A673 (cell line): ENCODE measurements at regions not wholly inside any gene's neighbourhood (a gene's known extent, or its start where the extent isn't known, plus 50 kb on each side); places are given as distances from the start of the nearest gene placed in this dataset.

Source experiments
- BruUV-seq: library from RNA; stranded (reverse); fragments of 400-500 nt; replicated peaks from 2 replicates; lab custom pipeline; 2021; lab: Mats Ljungman, UMichigan
- CTCF ChIA-PET: fragments of 300-600 bp; sonication (Branson Sonifier 250); formaldehyde crosslinking; loops from one replicate; lab custom pipeline; 2022; ENCODE audit warnings: antibody characterized with exemption; lab: Charles Lee
- POLR2A ChIA-PET: fragments of 300-600 bp; sonication (Branson Sonifier 250); formaldehyde crosslinking; loops from one replicate; lab custom pipeline; 2022; ENCODE audit warnings: antibody characterized with exemption; ENCODE audit not compliant: low non-redundant PET; lab: Charles Lee
- DNase-seq: peaks from one replicate; pipeline ENCODE4 v3.0.0-alpha.2; 2015; ENCODE audit warnings: low spot score
- H3K27ac ChIP-seq: fragments of 200-600 bp; sonication (generic); 2 replicates; pipeline ENCODE4 v1.5.1; 2016; ENCODE audit warnings: mixed run types, low read depth, mild to moderate bottlenecking, mixed read lengths, antibody characterized with exemption, low read length; ENCODE audit not compliant: poor library complexity, severe bottlenecking
- H3K27me3 ChIP-seq: fragments of 200-600 bp; sonication (generic); replicated peaks from 2 replicates; pipeline ENCODE4 v1.6.1; 2017; ENCODE audit warnings: mixed run types, low read depth, mild to moderate bottlenecking, mixed read lengths, antibody characterized with exemption, low read length; ENCODE audit not compliant: insufficient read depth, poor library complexity
- H3K36me3 ChIP-seq: fragments of 200-600 bp; sonication (generic); 2 replicates; pipeline ENCODE4 v1.6.1; 2016; ENCODE audit warnings: mixed run types, mild to moderate bottlenecking, mixed read lengths, antibody characterized with exemption, low read length; ENCODE audit not compliant: insufficient read depth, poor library complexity, severe bottlenecking
- H3K4me1 ChIP-seq: fragments of 200-600 bp; sonication (generic); 2 replicates; pipeline ENCODE4 v1.6.1; 2017; ENCODE audit warnings: mixed run types, mild to moderate bottlenecking, mixed read lengths, antibody characterized with exemption, low read length; ENCODE audit not compliant: insufficient read depth, poor library complexity, severe bottlenecking
- H3K4me3 ChIP-seq: fragments of 200-600 bp; sonication (generic); 2 replicates; pipeline ENCODE4 v1.5.1; 2016; ENCODE audit warnings: low read depth, mixed run types, mild to moderate bottlenecking, mixed read lengths, low read length; ENCODE audit not compliant: poor library complexity, severe bottlenecking
- H3K9me3 ChIP-seq: fragments of 200-600 bp; sonication (generic); 2 replicates; pipeline ENCODE4 v1.6.1; 2016; ENCODE audit warnings: mixed run types, low read depth, mild to moderate bottlenecking, mixed read lengths, antibody characterized with exemption, low read length; ENCODE audit not compliant: poor library complexity, severe bottlenecking
- EZH2 ChIP-seq: fragments of 200-600 bp; sonication (generic); IDR thresholded peaks from 2 replicates; pipeline ENCODE4 v1.6.1; 2017; ENCODE audit warnings: borderline replicate concordance, low read depth, mild to moderate bottlenecking, mixed read lengths, antibody characterized with exemption, low read length; ENCODE audit not compliant: poor library complexity, severe bottlenecking
- intact Hi-C: fragments of 100-400 bp; cut with micrococcal nuclease; formaldehyde crosslinking; loops from one replicate; pipeline ENCODE4 v1.10.0; 2022; ENCODE audit not compliant: unreplicated experiment
- TF ChIP-seq, protein P1 (sequence below): fragments of 300-800, 200-600 bp; sonication (generic); conservative IDR thresholded peaks from 2 replicates; pipeline ENCODE4 v1.5.1; 2017; ENCODE audit warnings: low read depth, mild to moderate bottlenecking, antibody characterized with exemption, low read length, moderate library complexity, mixed read lengths

DNA sequence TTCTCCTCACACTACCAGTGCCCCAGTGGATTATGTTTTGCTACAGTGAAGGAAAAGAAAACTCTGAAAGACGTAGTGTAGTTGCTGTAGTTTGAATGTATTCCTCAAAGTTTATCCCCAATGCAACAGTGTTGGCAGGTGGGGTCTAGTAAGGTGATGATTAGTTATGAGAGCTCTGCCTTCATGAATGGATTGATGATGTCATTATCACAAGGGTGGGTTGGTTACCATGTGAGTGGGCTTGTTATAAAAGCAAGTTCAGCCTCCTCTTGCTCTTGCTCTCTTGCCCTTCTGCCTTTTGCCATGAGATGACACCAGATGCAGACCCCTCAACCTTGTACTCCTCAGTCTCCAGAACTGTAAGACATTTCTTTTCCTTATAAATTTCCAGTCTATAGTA, 244.7 kb upstream of the RSPO3 start:
- no TSS peak for BruUV-seq
- DNase-seq = no peak
- Histone ChIP-seq H3K36me3 (no peaks in the 10 kb centered on the region), H3K9me3 (no peaks in the 10 kb centered on the region), H3K27ac (no peak overlapping the region), H3K4me3 (no peak overlapping the region), H3K4me1 (no peaks in the 10 kb centered on the region), H3K27me3 (no peaks in the 10 kb centered on the region)
- TF ChIP-seq EZH2 = no peak
- TF ChIP-seq, protein P1, sequence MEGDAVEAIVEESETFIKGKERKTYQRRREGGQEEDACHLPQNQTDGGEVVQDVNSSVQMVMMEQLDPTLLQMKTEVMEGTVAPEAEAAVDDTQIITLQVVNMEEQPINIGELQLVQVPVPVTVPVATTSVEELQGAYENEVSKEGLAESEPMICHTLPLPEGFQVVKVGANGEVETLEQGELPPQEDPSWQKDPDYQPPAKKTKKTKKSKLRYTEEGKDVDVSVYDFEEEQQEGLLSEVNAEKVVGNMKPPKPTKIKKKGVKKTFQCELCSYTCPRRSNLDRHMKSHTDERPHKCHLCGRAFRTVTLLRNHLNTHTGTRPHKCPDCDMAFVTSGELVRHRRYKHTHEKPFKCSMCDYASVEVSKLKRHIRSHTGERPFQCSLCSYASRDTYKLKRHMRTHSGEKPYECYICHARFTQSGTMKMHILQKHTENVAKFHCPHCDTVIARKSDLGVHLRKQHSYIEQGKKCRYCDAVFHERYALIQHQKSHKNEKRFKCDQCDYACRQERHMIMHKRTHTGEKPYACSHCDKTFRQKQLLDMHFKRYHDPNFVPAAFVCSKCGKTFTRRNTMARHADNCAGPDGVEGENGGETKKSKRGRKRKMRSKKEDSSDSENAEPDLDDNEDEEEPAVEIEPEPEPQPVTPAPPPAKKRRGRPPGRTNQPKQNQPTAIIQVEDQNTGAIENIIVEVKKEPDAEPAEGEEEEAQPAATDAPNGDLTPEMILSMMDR = no peak
- intact Hi-C loops = no loop called here
- ChIA-PET CTCF (no interaction called here), POLR2A (no interaction called here)

DNA sequence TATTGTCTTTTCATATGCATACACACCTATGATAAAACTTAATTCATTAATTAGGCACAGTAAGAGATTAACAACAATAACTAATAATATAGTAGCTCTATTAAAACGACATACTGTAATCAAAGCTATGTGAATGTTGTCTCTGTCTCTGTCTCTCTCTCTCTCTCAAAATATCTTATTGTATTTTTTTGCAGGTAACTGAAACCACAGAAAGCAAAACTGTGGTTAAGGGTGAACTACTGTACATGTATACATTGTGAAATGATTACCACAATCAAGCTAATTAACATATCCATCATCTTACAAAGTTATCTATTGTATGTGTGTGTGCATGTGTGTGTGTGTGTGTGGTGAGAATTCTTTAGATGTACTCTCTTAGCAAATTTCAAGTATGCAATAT, 242.0 kb upstream of the RSPO3 start:
- intact Hi-C loops = no loop called here
- Histone ChIP-seq H3K9me3 (no peaks in the 10 kb centered on the region), H3K36me3 (no peaks in the 10 kb centered on the region), H3K27ac (no peak overlapping the region), H3K27me3 (no peaks in the 10 kb centered on the region), H3K4me1 (peaks cover 5% of the 10 kb centered on the region), H3K4me3 (no peak overlapping the region)
- ChIA-PET POLR2A (no interaction called here), CTCF (no interaction called here)
- BruUV-seq = no TSS peak
- DNase-seq = no peak
- TF ChIP-seq EZH2 = no peak
- TF ChIP-seq, protein P1 = no peak

DNA sequence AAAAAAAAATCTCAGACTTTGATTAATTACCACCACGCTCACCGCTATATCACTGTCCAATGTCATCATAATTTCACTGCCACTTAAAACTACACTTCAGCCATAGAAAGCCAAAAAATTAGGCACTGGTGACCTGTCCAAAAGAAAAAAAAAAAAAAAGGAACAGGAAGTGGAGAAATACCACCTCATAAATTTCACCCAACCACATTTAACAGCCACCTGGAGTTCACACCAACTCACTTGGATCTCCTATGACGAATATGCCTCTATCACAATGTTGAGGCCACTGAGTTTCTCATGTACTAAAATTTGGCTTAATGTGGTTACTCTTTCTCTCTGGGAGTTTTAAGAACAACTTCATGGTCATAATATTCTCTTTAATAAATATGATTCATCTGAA, 237.5 kb upstream of the RSPO3 start:
- Histone ChIP-seq H3K27me3 (no peaks in the 10 kb centered on the region), H3K4me3 (no peak overlapping the region), H3K36me3 (no peaks in the 10 kb centered on the region), H3K27ac (no peak overlapping the region), H3K4me1 (peaks cover 22% of the 10 kb centered on the region), H3K9me3 (no peaks in the 10 kb centered on the region)
- peak; percentile 22 for DNase-seq
- CTCF ChIA-PET = no interaction called here
- TF ChIP-seq, protein P1 = no peak
- no peak for TF ChIP-seq EZH2
- no TSS peak for BruUV-seq
- intact Hi-C loops = no loop called here
- POLR2A ChIA-PET = no interaction called here
